K562 (cell line): ENCODE measurements at regions not wholly inside any gene's neighbourhood (a gene's known extent, or its start where the extent isn't known, plus 50 kb on each side); places are given as distances from the start of the nearest gene placed in this dataset.

Experiments
- ATAC-seq: fragments of 200-7000 bp; cut with Tn5 transposase; 3 replicates; pipeline ENCODE4 v1.9.1; 2020; ENCODE audit warnings: moderate library complexity
- BruUV-seq: library from RNA; stranded (reverse); fragments of 400-500 nt; replicated peaks from 2 replicates; lab custom pipeline; 2021; lab: Mats Ljungman, UMichigan
- CTCF ChIA-PET: fragments of 300-600 bp; formaldehyde crosslinking; extraction: SDS; loops from one replicate; lab custom pipeline; 2021; ENCODE audit warnings: low intra/inter-chr PET ratio; lab: Yijun Ruan, JAX
- POLR2A ChIA-PET: fragments of 300-600, 350-650 bp; sonication (Branson Sonifier 250); formaldehyde crosslinking; extraction: SDS; loops from one replicate; lab custom pipeline; 2021; ENCODE audit warnings: antibody characterized with exemption, inconsistent platforms; lab: Yijun Ruan, JAX
- DNase-seq, 4 experiments: peaks; one replicate each; pipeline versions ENCODE4 v3.0.0 to v3.0.0-alpha.2; 2011 to 2018; ENCODE audit warnings: low spot score in 3 of 4, mixed read lengths in 3 of 4; ENCODE audit errors: extremely low read depth in 1 of 4
- FAIRE-seq: peaks from 2 replicates; lab custom pipeline; 2011; peaks lifted over from hg19 to GRCh38; lab: Jason Lieb, UNC
- H2AFZ ChIP-seq: 2 replicates; pipeline ENCODE4 v1.6.0; 2011; ENCODE audit warnings: low read depth, low read length, control low read depth, inconsistent platforms
- H3K27ac ChIP-seq: fragments of 200-600 bp; 3 replicates; pipeline ENCODE4 v1.8.0; 2011; ENCODE audit warnings: low read depth, mild to moderate bottlenecking, control low read depth, inconsistent platforms, low read length, moderate library complexity, mixed read lengths; ENCODE audit errors: extremely low read depth
- H3K27me3 ChIP-seq, 2 experiments: fragments of 300-600 bp in 1 of 2; 2 replicates in 1 of 2; 3 replicates in 1 of 2; pipeline versions ENCODE4 v1.6.0 to v1.8.0; 2011; ENCODE audit warnings: inconsistent platforms in 2 of 2, low read length in 2 of 2, mild to moderate bottlenecking in 1 of 2, mixed read lengths in 1 of 2, moderate library complexity in 1 of 2; ENCODE audit not compliant: control insufficient read depth in 2 of 2, insufficient read depth in 2 of 2
- H3K36me3 ChIP-seq: fragments of 300-600 bp; 3 replicates; pipeline ENCODE4 v1.8.0; 2011; ENCODE audit warnings: mild to moderate bottlenecking, low read length, inconsistent platforms; ENCODE audit not compliant: control insufficient read depth, insufficient read depth
- H3K4me1 ChIP-seq, 2 experiments: fragments of 200-600 bp in 1 of 2; replicated peaks in 1 of 2; 2 replicates in 1 of 2; 3 replicates in 1 of 2; pipeline versions ENCODE4 v1.5.1 to v1.8.0; 2011; ENCODE audit warnings: inconsistent platforms in 2 of 2, low read length in 2 of 2, mild to moderate bottlenecking in 1 of 2, mixed read lengths in 1 of 2, moderate library complexity in 1 of 2; ENCODE audit not compliant: control insufficient read depth in 2 of 2, insufficient read depth in 2 of 2
- H3K4me2 ChIP-seq: 2 replicates; pipeline ENCODE4 v1.6.1; 2011; ENCODE audit warnings: low read length, control low read depth, inconsistent platforms, mixed read lengths; ENCODE audit not compliant: insufficient read depth
- H3K4me3 ChIP-seq: fragments of 200-600 bp; sonication (generic), shearing (Covaris generic); 2 replicates; pipeline ENCODE4 v1.5.1; 2016; ENCODE audit warnings: control low read depth, inconsistent platforms
- H3K79me2 ChIP-seq: fragments of 200-600 bp; 3 replicates; pipeline ENCODE4 v1.8.0; 2011; ENCODE audit warnings: low read length, inconsistent platforms; ENCODE audit not compliant: control insufficient read depth, insufficient read depth
- H3K9ac ChIP-seq, 2 experiments: 2 replicates each; pipeline versions ENCODE4 v1.6.0 to v1.6.1; 2011; ENCODE audit warnings: low read depth in 2 of 2, low read length in 2 of 2, control low read depth in 1 of 2, inconsistent platforms in 1 of 2, mild to moderate bottlenecking in 1 of 2, mixed read lengths in 1 of 2; ENCODE audit not compliant: insufficient read depth in 1 of 2
- H3K9me1 ChIP-seq: one replicate; pipeline ENCODE4 v1.6.0; 2011; ENCODE audit warnings: inconsistent platforms, mild to moderate bottlenecking, low read length, moderate library complexity; ENCODE audit not compliant: control insufficient read depth, insufficient read depth
- H3K9me3 ChIP-seq: replicated peaks from 2 replicates; pipeline ENCODE4 v1.5.1; 2011; ENCODE audit warnings: low read depth, low read length, inconsistent platforms; ENCODE audit not compliant: control insufficient read depth, insufficient read depth
- H4K20me1 ChIP-seq: replicated peaks from 2 replicates; pipeline ENCODE4 v1.6.1; 2011; ENCODE audit warnings: low read length, inconsistent platforms, mixed read lengths; ENCODE audit not compliant: control insufficient read depth, insufficient read depth
- BDP1 ChIP-seq: IDR thresholded peaks from 3 replicates; pipeline ENCODE4 v1.6.1; 2011; ENCODE audit not compliant: insufficient read length, insufficient read depth
- CBX1 ChIP-seq: sonication (generic); IDR thresholded peaks from 2 replicates; pipeline ENCODE4 v1.6.1; 2016; ENCODE audit warnings: antibody characterized with exemption, low read depth, mild to moderate bottlenecking
- DDX20 ChIP-seq: fragments of 450-650 bp; IDR thresholded peaks from 2 replicates; pipeline ENCODE4 v1.6.1; 2016; ENCODE audit warnings: missing genetic modification characterization, low read depth, mild to moderate bottlenecking, missing compliant biosample characterization, moderate library complexity
- DEAF1 ChIP-seq: fragments of 450-650 bp; formaldehyde crosslinking; IDR thresholded peaks from 2 replicates; pipeline ENCODE4 v1.4.0; 2020; ENCODE audit warnings: mild to moderate bottlenecking, moderate library complexity
- DNMT1 ChIP-seq: fragments of 450-650 bp; IDR thresholded peaks from 2 replicates; pipeline ENCODE4 v1.6.1; 2016; ENCODE audit warnings: antibody characterized with exemption, mild to moderate bottlenecking
- E2F1 ChIP-seq: sonication (generic); formaldehyde crosslinking; IDR thresholded peaks from 2 replicates; pipeline ENCODE4 v1.8.1; 2023; ENCODE audit warnings: mild to moderate bottlenecking, missing genetic modification reagents, moderate library complexity
- ESRRA ChIP-seq: fragments of 450-650 bp; IDR thresholded peaks from 2 replicates; pipeline ENCODE4 v1.6.1; 2014; ENCODE audit warnings: low read depth, mild to moderate bottlenecking, moderate library complexity, borderline replicate concordance
- HMG20B ChIP-seq: fragments of 250-450 bp; sonication (Bioruptor Pico); IDR thresholded peaks from 2 replicates; pipeline ENCODE4 v1.5.0; 2021; ENCODE audit warnings: mild to moderate bottlenecking
- ID3 ChIP-seq, 2 experiments: fragments of 250-450 bp in 1 of 2; fragments of 450-650 bp in 1 of 2; sonication (Bioruptor Pico) in 1 of 2; IDR thresholded peaks; 2 replicates each; pipeline versions ENCODE4 v1.6.1 to v1.8.0; 2016 to 2021; ENCODE audit warnings: mild to moderate bottlenecking in 2 of 2, moderate library complexity in 2 of 2, missing compliant biosample characterization in 1 of 2, missing genetic modification characterization in 1 of 2
- RFX5 ChIP-seq: IDR thresholded peaks from 2 replicates; pipeline ENCODE4 v1.6.1; 2011; ENCODE audit warnings: low read depth, mild to moderate bottlenecking, improper control_type of control experiment, low read length
- SMARCA5 ChIP-seq: fragments of 450-650 bp; IDR thresholded peaks from 2 replicates; pipeline ENCODE4 v1.6.1; 2016
- TFAP4 ChIP-seq: sonication (generic); formaldehyde crosslinking; IDR thresholded peaks from 2 replicates; pipeline ENCODE4 v1.8.0; 2022; ENCODE audit warnings: missing genetic modification reagents, mild to moderate bottlenecking, moderate library complexity, borderline replicate concordance
- U2AF2 ChIP-seq: fragments of 200-400 bp; formaldehyde crosslinking; optimal IDR thresholded peaks from 2 replicates; pipeline ENCODE3; 2017; ENCODE audit warnings: low read depth, mild to moderate bottlenecking, low read length
- ZBTB5 ChIP-seq: fragments of 450-650 bp; IDR thresholded peaks from 2 replicates; pipeline ENCODE4 v1.6.1; 2017; ENCODE audit warnings: antibody characterized with exemption
- ZNF639 ChIP-seq, 2 experiments: fragments of 200-800 bp in 1 of 2; sonication (Bioruptor generic) in 1 of 2; sonication (generic) in 1 of 2; formaldehyde crosslinking in 1 of 2; IDR thresholded peaks in 1 of 2; conservative IDR thresholded peaks in 1 of 2; 2 replicates each; pipeline versions ENCODE4 v1.5.0 to v1.6.1; 2016 to 2020; ENCODE audit warnings: missing compliant biosample characterization in 1 of 2, missing genetic modification characterization in 1 of 2, missing genetic modification reagents in 1 of 2
- WGBS: fragments of 100-300 bp; shearing (Covaris generic); methylation state at CpG from one replicate; pipeline ENCODE4 v1.1.6; 2016; ENCODE audit warnings: low coverage, mixed read lengths; ENCODE audit not compliant: insufficient coverage; ENCODE audit errors: missing lambda C conversion rate; 5-methylcytosine and 5-hydroxymethylcytosine counted together
- in situ Hi-C: fragments of 300-500 bp; cut with MboI; formaldehyde crosslinking; loops from 4 replicates; pipeline ENCODE4 v1.15.0; 2018; ENCODE audit warnings: inconsistent platforms, mixed read lengths
- intact Hi-C: fragments of 100-400 bp; cut with micrococcal nuclease; formaldehyde crosslinking; loops from 2 replicates; pipeline ENCODE4 v1.14.2; 2022

- no peaks in the 10 kb centered on the region for H3K27me3 ChIP-seq
- DNase-seq = no peak
- CTCF ChIA-PET = no interaction called here
- H3K4me2 ChIP-seq = no peak overlapping the region
- in situ Hi-C loops = no loop called here
- H2AFZ ChIP-seq = no peak overlapping the region
- WGBS = 1% methylated on average over 6 of the region's 6 CpGs
- no peaks in the 10 kb centered on the region for H4K20me1 ChIP-seq
- H3K9me3 ChIP-seq = no peaks in the 10 kb centered on the region; the same call in 1 of the 2 replicates
- POLR2A ChIA-PET = no interaction called here
- H3K9ac ChIP-seq = no peak overlapping the region
- BruUV-seq = no TSS peak
- H3K9me1 ChIP-seq = no peaks in the 10 kb centered on the region
- H3K36me3 ChIP-seq = no peaks in the 10 kb centered on the region
- no peaks in the 10 kb centered on the region for H3K4me1 ChIP-seq
- no peak for ATAC-seq
- no peak overlapping the region for H3K4me3 ChIP-seq
- no peak overlapping the region for H3K27ac ChIP-seq
- no peak for FAIRE-seq
- intact Hi-C loops = no loop called here
- H3K79me2 ChIP-seq = no peaks in the 10 kb centered on the region
- TF ChIP-seq E2F1 (CRISPR knock-in tag) (no peak), SMARCA5 (no peak), DNMT1 (no peak), RFX5 (no peak), CBX1 (no peak), ZNF639 (CRISPR knock-in tag; conservative IDR thresholded peaks at IDR 0.05 in 1 of 2, IDR thresholded peaks at IDR 0.05 in 1 of 2) (no peak), ESRRA (no peak), ID3 (CRISPR knock-in tag; IDR thresholded peaks at IDR 0.05) (no peak), ID3 (tag; IDR thresholded peaks at IDR 0.05) (no peak), DEAF1 (CRISPR knock-in tag) (no peak), BDP1 (no peak), DDX20 (tag) (no peak), ZBTB5 (no peak), HMG20B (CRISPR knock-in tag) (no peak), U2AF2 (no peak), TFAP4 (CRISPR knock-in tag) (no peak)
These were observed 810.3 kb upstream of the CRIM1 start for GRCh38 chr2:35545301-35545700.
